ENCODE measurements at regions not wholly inside any gene's neighbourhood (a gene's known extent, or its start where the extent isn't known, plus 50 kb on each side); places are given as distances from the start of the nearest gene placed in this dataset.

DNA sequence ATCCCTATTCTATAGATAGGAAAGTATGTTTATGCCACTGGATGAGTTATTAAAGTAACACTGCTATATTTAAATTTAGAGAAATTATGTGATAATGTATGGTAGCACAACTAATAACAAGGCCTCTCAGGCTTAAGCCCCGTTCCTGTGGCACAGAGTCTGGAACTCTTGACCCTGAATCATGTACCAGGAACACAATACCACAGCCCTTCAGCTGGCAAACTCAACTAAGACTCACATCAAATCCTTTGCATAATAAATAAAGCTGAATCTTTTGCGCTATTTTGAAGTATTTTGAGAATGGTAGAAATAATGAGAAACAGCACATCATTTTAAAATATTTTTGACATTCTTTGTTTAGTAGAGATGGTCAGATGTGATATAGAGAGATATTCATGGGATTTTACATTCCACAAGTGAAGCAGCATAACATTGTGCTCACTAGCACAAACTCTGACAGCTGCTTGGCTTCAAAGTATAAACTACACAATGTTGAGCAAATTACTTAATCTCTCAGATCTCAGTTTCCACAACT, 478.4 kb upstream of the FAM241A start:
- FAIRE-seq = no peak
- Histone ChIP-seq H3K9me1 (ENCODE audit: control insufficient read depth, extremely low read depth, insufficient read depth, low read length) (no peaks in the 10 kb centered on the region), H2AFZ (ENCODE audit: control insufficient read depth, low read length) (no peak overlapping the region), H3K36me3 (ENCODE audit: control insufficient read depth in 2 of 2, extremely low read depth in 1 of 2, insufficient read depth in 2 of 2, low read length in 2 of 2) (no peaks in the 10 kb centered on the region), H3K4me1 (ENCODE audit: control insufficient read depth, extremely low read depth, insufficient read depth, low read length) (no peaks in the 10 kb centered on the region), H4K20me1 (ENCODE audit: control insufficient read depth, extremely low read depth, insufficient read depth, low read length) (no peaks in the 10 kb centered on the region), H3K9me3 (ENCODE audit: control insufficient read depth, low read depth, low read length) (no peaks in the 10 kb centered on the region), H3K27ac (ENCODE audit: control insufficient read depth, insufficient read depth, low read length) (no peak overlapping the region), H3K4me3 (ENCODE audit: control insufficient read depth in 2 of 3, extremely low read depth in 1 of 3, insufficient read depth in 2 of 3, low read depth in 1 of 3, low read length in 3 of 3) (no peak overlapping the region), H3K27me3 (ENCODE audit: control insufficient read depth, extremely low read depth, insufficient read depth, low read length) (no peaks in the 10 kb centered on the region), H3K9ac (ENCODE audit: control insufficient read depth, extremely low read depth, insufficient read depth, low read length) (no peak overlapping the region), H3K4me2 (ENCODE audit: control insufficient read depth, extremely low read depth, insufficient read depth, low read depth, low read length) (no peak overlapping the region), H3K79me2 (ENCODE audit: control insufficient read depth, insufficient read depth, low read length) (no peaks in the 10 kb centered on the region)
- dilution Hi-C loops (cut with MboI; ENCODE audit: extremely low pct_ligation_motif_present, low sequenced_read_pairs) = no loop called here
- no peak for TF ChIP-seq EZH2 (IDR thresholded peaks at IDR 0.05; ENCODE audit: low read length)
- TF ChIP-seq, protein P1, sequence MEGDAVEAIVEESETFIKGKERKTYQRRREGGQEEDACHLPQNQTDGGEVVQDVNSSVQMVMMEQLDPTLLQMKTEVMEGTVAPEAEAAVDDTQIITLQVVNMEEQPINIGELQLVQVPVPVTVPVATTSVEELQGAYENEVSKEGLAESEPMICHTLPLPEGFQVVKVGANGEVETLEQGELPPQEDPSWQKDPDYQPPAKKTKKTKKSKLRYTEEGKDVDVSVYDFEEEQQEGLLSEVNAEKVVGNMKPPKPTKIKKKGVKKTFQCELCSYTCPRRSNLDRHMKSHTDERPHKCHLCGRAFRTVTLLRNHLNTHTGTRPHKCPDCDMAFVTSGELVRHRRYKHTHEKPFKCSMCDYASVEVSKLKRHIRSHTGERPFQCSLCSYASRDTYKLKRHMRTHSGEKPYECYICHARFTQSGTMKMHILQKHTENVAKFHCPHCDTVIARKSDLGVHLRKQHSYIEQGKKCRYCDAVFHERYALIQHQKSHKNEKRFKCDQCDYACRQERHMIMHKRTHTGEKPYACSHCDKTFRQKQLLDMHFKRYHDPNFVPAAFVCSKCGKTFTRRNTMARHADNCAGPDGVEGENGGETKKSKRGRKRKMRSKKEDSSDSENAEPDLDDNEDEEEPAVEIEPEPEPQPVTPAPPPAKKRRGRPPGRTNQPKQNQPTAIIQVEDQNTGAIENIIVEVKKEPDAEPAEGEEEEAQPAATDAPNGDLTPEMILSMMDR (optimal IDR thresholded peaks at IDR 0.05 in 1 of 3, IDR thresholded peaks at IDR 0.05 in 1 of 3, conservative IDR thresholded peaks at IDR 0.05 in 1 of 3; ENCODE audit: extremely low read depth in 1 of 3, insufficient read depth in 2 of 3, low read length in 3 of 3) = no peak
- no peak for DNase-seq (ENCODE audit: low read depth, low spot score)

- Histone ChIP-seq H3K9me3 (ENCODE audit: control insufficient read depth, low read depth, low read length) (no peaks in the 10 kb centered on the region), H3K27me3 (ENCODE audit: control insufficient read depth, extremely low read depth, insufficient read depth, low read length) (no peaks in the 10 kb centered on the region), H2AFZ (ENCODE audit: control insufficient read depth, low read length) (no peak overlapping the region), H3K27ac (ENCODE audit: control insufficient read depth, insufficient read depth, low read length) (no peak overlapping the region), H3K36me3 (ENCODE audit: control insufficient read depth in 2 of 2, extremely low read depth in 1 of 2, insufficient read depth in 2 of 2, low read length in 2 of 2) (no peaks in the 10 kb centered on the region), H3K4me2 (ENCODE audit: control insufficient read depth, extremely low read depth, insufficient read depth, low read depth, low read length) (no peak overlapping the region), H3K4me3 (ENCODE audit: control insufficient read depth in 2 of 3, extremely low read depth in 1 of 3, insufficient read depth in 2 of 3, low read depth in 1 of 3, low read length in 3 of 3) (no peak overlapping the region), H3K9me1 (ENCODE audit: control insufficient read depth, extremely low read depth, insufficient read depth, low read length) (no peaks in the 10 kb centered on the region), H3K79me2 (ENCODE audit: control insufficient read depth, insufficient read depth, low read length) (no peaks in the 10 kb centered on the region), H3K9ac (ENCODE audit: control insufficient read depth, extremely low read depth, insufficient read depth, low read length) (no peak overlapping the region), H3K4me1 (ENCODE audit: control insufficient read depth, extremely low read depth, insufficient read depth, low read length) (no peaks in the 10 kb centered on the region), H4K20me1 (ENCODE audit: control insufficient read depth, extremely low read depth, insufficient read depth, low read length) (no peaks in the 10 kb centered on the region)
- TF ChIP-seq EZH2 (IDR thresholded peaks at IDR 0.05; ENCODE audit: low read length) = no peak
- TF ChIP-seq, protein P1 (optimal IDR thresholded peaks at IDR 0.05 in 1 of 3, IDR thresholded peaks at IDR 0.05 in 1 of 3, conservative IDR thresholded peaks at IDR 0.05 in 1 of 3; ENCODE audit: extremely low read depth in 1 of 3, insufficient read depth in 2 of 3, low read length in 3 of 3) = no peak
- DNase-seq (ENCODE audit: low read depth, low spot score) (no peak), FAIRE-seq (no peak)
- dilution Hi-C loops (cut with MboI; ENCODE audit: extremely low pct_ligation_motif_present, low sequenced_read_pairs) = no loop called here
Measured at GRCh38 chr4:111671756-111672155, 473.5 kb upstream of the FAM241A start.

All from keratinocyte (primary cell).